ENCODE measurements at regions not wholly inside any gene's neighbourhood (a gene's known extent, or its start where the extent isn't known, plus 50 kb on each side); places are given as distances from the start of the nearest gene placed in this dataset.

- Histone ChIP-seq H3K9ac (ENCODE audit: low read length) (no peak overlapping the region), H3K36me3 (ENCODE audit: control insufficient read depth in 1 of 2, insufficient read depth in 2 of 2, low read length in 2 of 2) (no peaks in the 10 kb centered on the region), H3K4me2 (ENCODE audit: low read length) (no peak overlapping the region), H2AFZ (ENCODE audit: low read depth, low read length, poor library complexity, severe bottlenecking) (no peak overlapping the region), H3K27me3 (ENCODE audit: insufficient read depth, low read length) (no peaks in the 10 kb centered on the region), H3K4me1 (ENCODE audit: control insufficient read depth in 1 of 2, insufficient read depth in 2 of 2, low read length in 2 of 2) (peaks cover 3 to 8% of the 10 kb centered on the region in 2 experiments; a peak in 2 of 4 replicates), H3K9me2 (ENCODE audit: insufficient read depth) (no peaks in the 10 kb centered on the region), H4K20me1 (ENCODE audit: insufficient read depth) (no peaks in the 10 kb centered on the region), H3K9me3 (ENCODE audit: control insufficient read depth in 1 of 2, insufficient read depth in 1 of 2, low read depth in 1 of 2, low read length in 2 of 2) (no peaks in the 10 kb centered on the region), H3K27ac (ENCODE audit: low read depth, low read length) (no peak overlapping the region), H3K79me2 (ENCODE audit: insufficient read depth, low read length) (no peaks in the 10 kb centered on the region), H3K4me3 (replicated peaks in 1 of 2; ENCODE audit: low read depth in 1 of 2, low read length in 2 of 2) (no peak overlapping the region)
- no peak for ATAC-seq
- POLR2A ChIA-PET, result no interaction called here
- no TSS peak for BruUV-seq (replicated peaks)
- RAD21 ChIA-PET (ENCODE audit: low non-redundant PET in 1 of 2, low total read pairs in 2 of 2, uncharacterized antibody in 2 of 2, unreplicated experiment in 2 of 2), result no interaction called here
- intact Hi-C loops (cut with micrococcal nuclease), result no loop called here
- TF ChIP-seq EZH2phosphoT487 (IDR thresholded peaks at IDR 0.05; ENCODE audit: borderline replicate concordance) (no peak), ZNF274 (IDR thresholded peaks at IDR 0.05; ENCODE audit: low read depth, low read length) (no peak), CEBPB (IDR thresholded peaks at IDR 0.05; ENCODE audit: low read depth) (no peak), JUND (IDR thresholded peaks at IDR 0.05) (no peak), ZBTB33 (IDR thresholded peaks at IDR 0.05; ENCODE audit: extremely low read depth, insufficient replicate concordance, low read length) (no peak), SRF (IDR thresholded peaks at IDR 0.05; ENCODE audit: low read depth) (no peak), SIN3A (IDR thresholded peaks at IDR 0.05; ENCODE audit: low read depth) (no peak), CTCF (IDR thresholded peaks at IDR 0.05 in 2 of 3, conservative IDR thresholded peaks at IDR 0.05 in 1 of 3; ENCODE audit: borderline replicate concordance in 1 of 3, insufficient read depth in 1 of 3, low read depth in 2 of 3, low read length in 2 of 3) (no peak), RAD21 (IDR thresholded peaks at IDR 0.05; ENCODE audit: low read depth) (no peak), ATF3 (IDR thresholded peaks at IDR 0.05) (no peak), EGR1 (IDR thresholded peaks at IDR 0.05; ENCODE audit: low read depth) (no peak), POLR2A (IDR thresholded peaks at IDR 0.05; ENCODE audit: borderline replicate concordance, extremely low read depth, insufficient read depth, insufficient read length) (no peak), SP1 (IDR thresholded peaks at IDR 0.05; ENCODE audit: low read depth) (no peak), FOSL1 (IDR thresholded peaks at IDR 0.05; ENCODE audit: low read depth) (no peak)
- TF ChIP-seq, protein P1, sequence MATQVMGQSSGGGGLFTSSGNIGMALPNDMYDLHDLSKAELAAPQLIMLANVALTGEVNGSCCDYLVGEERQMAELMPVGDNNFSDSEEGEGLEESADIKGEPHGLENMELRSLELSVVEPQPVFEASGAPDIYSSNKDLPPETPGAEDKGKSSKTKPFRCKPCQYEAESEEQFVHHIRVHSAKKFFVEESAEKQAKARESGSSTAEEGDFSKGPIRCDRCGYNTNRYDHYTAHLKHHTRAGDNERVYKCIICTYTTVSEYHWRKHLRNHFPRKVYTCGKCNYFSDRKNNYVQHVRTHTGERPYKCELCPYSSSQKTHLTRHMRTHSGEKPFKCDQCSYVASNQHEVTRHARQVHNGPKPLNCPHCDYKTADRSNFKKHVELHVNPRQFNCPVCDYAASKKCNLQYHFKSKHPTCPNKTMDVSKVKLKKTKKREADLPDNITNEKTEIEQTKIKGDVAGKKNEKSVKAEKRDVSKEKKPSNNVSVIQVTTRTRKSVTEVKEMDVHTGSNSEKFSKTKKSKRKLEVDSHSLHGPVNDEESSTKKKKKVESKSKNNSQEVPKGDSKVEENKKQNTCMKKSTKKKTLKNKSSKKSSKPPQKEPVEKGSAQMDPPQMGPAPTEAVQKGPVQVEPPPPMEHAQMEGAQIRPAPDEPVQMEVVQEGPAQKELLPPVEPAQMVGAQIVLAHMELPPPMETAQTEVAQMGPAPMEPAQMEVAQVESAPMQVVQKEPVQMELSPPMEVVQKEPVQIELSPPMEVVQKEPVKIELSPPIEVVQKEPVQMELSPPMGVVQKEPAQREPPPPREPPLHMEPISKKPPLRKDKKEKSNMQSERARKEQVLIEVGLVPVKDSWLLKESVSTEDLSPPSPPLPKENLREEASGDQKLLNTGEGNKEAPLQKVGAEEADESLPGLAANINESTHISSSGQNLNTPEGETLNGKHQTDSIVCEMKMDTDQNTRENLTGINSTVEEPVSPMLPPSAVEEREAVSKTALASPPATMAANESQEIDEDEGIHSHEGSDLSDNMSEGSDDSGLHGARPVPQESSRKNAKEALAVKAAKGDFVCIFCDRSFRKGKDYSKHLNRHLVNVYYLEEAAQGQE (IDR thresholded peaks at IDR 0.05; ENCODE audit: low read depth), result no peak
- CTCF ChIA-PET, result no interaction called here
- no peak for DNase-seq (ENCODE audit: low read depth, low spot score)
Observed at GRCh38 chr2:8215159-8215863, 466.5 kb upstream of the ID2 start.
